ENCODE measurements at regions not wholly inside any gene's neighbourhood (a gene's known extent, or its start where the extent isn't known, plus 50 kb on each side); places are given as distances from the start of the nearest gene placed in this dataset.
"Not testable (repeated sequence)": the region's sequence is repeated elsewhere in the genome, so short reads cannot be mapped to it uniquely, and the experiment has no call there.

GRCh38 chr6:101181006-101181405, 212.5 kb upstream of the GRIK2 start:
- Histone ChIP-seq H3K4me1 (ENCODE audit: insufficient read depth, low read length) (no peaks in the 10 kb centered on the region), H3K9me3 (ENCODE audit: control insufficient read depth, low read depth, low read length) (no peaks in the 10 kb centered on the region), H3T11ph (ENCODE audit: low read length) (no peak overlapping the region), H2AFZ (ENCODE audit: low read length) (no peak overlapping the region), H3K27ac (ENCODE audit: insufficient read length, low read depth, low read length) (no peak overlapping the region), H3K14ac (ENCODE audit: insufficient read depth, low read length) (no peak overlapping the region), H4K8ac (replicated peaks; ENCODE audit: insufficient read length, low read depth, low read length) (no peak overlapping the region), H2AK5ac (ENCODE audit: insufficient read length, low read length) (no peak overlapping the region), H2BK15ac (ENCODE audit: low read depth, low read length) (no peak overlapping the region), H2BK12ac (ENCODE audit: insufficient read length, low read depth, low read length) (no peak overlapping the region), H2BK20ac (ENCODE audit: low read depth, low read length, poor library complexity, severe bottlenecking) (no peak overlapping the region), H3K23ac (ENCODE audit: insufficient read length, low read depth, low read length) (no peak overlapping the region), H3K18ac (ENCODE audit: insufficient read length, low read depth, low read length) (no peak overlapping the region), H3K9ac (ENCODE audit: extremely low read depth, insufficient read length, low read length) (no peak overlapping the region), H4K91ac (ENCODE audit: insufficient read length, low read depth, low read length) (no peak overlapping the region), H2BK5ac (ENCODE audit: insufficient read length, low read length) (no peak overlapping the region), H3K23me2 (ENCODE audit: insufficient read length, low read depth, low read length, poor library complexity, severe bottlenecking) (no peaks in the 10 kb centered on the region), H3K27me3 (ENCODE audit: insufficient read depth, low read length) (no peaks in the 10 kb centered on the region), H3K79me1 (ENCODE audit: insufficient read depth, low read depth, low read length, poor library complexity, severe bottlenecking) (no peaks in the 10 kb centered on the region), H4K20me1 (ENCODE audit: control insufficient read depth, insufficient read depth, insufficient read length) (no peaks in the 10 kb centered on the region), H4K5ac (ENCODE audit: insufficient read length, low read depth, low read length) (no peak overlapping the region), H3K79me2 (ENCODE audit: insufficient read depth, low read length) (no peaks in the 10 kb centered on the region), H2BK120ac (ENCODE audit: low read depth, low read length, poor library complexity, severe bottlenecking) (no peak overlapping the region), H3K56ac (ENCODE audit: insufficient read length, low read depth, low read length) (no peak overlapping the region), H3K4me2 (ENCODE audit: insufficient read depth, insufficient read length, low read length) (no peak overlapping the region), H3K4ac (ENCODE audit: low read depth, low read length) (no peak overlapping the region)
- no peaks in the 10 kb centered on the region for H3K27me3 Mint-ChIP-seq (ENCODE audit: low read depth)
- H3K36me3 Mint-ChIP-seq (ENCODE audit: insufficient read depth in 1 of 3, low read depth in 3 of 3), result no peaks in the 10 kb centered on the region
- no peak overlapping the region for H3K27ac Mint-ChIP-seq
- no CpG with 5 or more reads among the region's 6 CpGs for WGBS (ENCODE audit: extremely low coverage, insufficient read length, low lambda C conversion rate)
- H3K9me3 Mint-ChIP-seq, result no peaks in the 10 kb centered on the region
- H3K4me3 Mint-ChIP-seq, result no peak overlapping the region
- peaks cover 0 to 7% of the 10 kb centered on the region in 2 experiments; a peak in 2 of 4 replicates for H3K4me1 Mint-ChIP-seq
- no peak for TF ChIP-seq CTCF (conservative IDR thresholded peaks at IDR 0.05)
- DNase-seq, result no peak

- not testable (repeated sequence) for H3K4me3 Mint-ChIP-seq; H4K20me1 ChIP-seq (ENCODE audit: control insufficient read depth, insufficient read depth, insufficient read length); H2AK5ac ChIP-seq (ENCODE audit: insufficient read length, low read length); H3K18ac ChIP-seq (ENCODE audit: insufficient read length, low read depth, low read length); H2BK120ac ChIP-seq (ENCODE audit: low read depth, low read length, poor library complexity, severe bottlenecking); H3K27ac Mint-ChIP-seq; H3K27me3 Mint-ChIP-seq (ENCODE audit: low read depth); H3K79me2 ChIP-seq (ENCODE audit: insufficient read depth, low read length); H3K9ac ChIP-seq (ENCODE audit: extremely low read depth, insufficient read length, low read length); H3K56ac ChIP-seq (ENCODE audit: insufficient read length, low read depth, low read length); H3K4me2 ChIP-seq (ENCODE audit: insufficient read depth, insufficient read length, low read length); H4K91ac ChIP-seq (ENCODE audit: insufficient read length, low read depth, low read length); H3K27me3 ChIP-seq (ENCODE audit: insufficient read depth, low read length); H2BK20ac ChIP-seq (ENCODE audit: low read depth, low read length, poor library complexity, severe bottlenecking); H2BK5ac ChIP-seq (ENCODE audit: insufficient read length, low read length); H3K4ac ChIP-seq (ENCODE audit: low read depth, low read length); H3K27ac ChIP-seq (ENCODE audit: insufficient read length, low read depth, low read length); H3K23me2 ChIP-seq (ENCODE audit: insufficient read length, low read depth, low read length, poor library complexity, severe bottlenecking); H3T11ph ChIP-seq (ENCODE audit: low read length); H3K9me3 ChIP-seq (ENCODE audit: control insufficient read depth, low read depth, low read length); H3K4me1 ChIP-seq (ENCODE audit: insufficient read depth, low read length); H4K8ac ChIP-seq (replicated peaks; ENCODE audit: insufficient read length, low read depth, low read length); H3K14ac ChIP-seq (ENCODE audit: insufficient read depth, low read length); H3K23ac ChIP-seq (ENCODE audit: insufficient read length, low read depth, low read length); H2AFZ ChIP-seq (ENCODE audit: low read length); H3K79me1 ChIP-seq (ENCODE audit: insufficient read depth, low read depth, low read length, poor library complexity, severe bottlenecking); H2BK12ac ChIP-seq (ENCODE audit: insufficient read length, low read depth, low read length); H2BK15ac ChIP-seq (ENCODE audit: low read depth, low read length); H4K5ac ChIP-seq (ENCODE audit: insufficient read length, low read depth, low read length); H3K4me1 Mint-ChIP-seq
- WGBS (ENCODE audit: extremely low coverage, insufficient read length, low lambda C conversion rate), result no CpG with 5 or more reads among the region's 12 CpGs
- peaks cover 13 to 16% of the 10 kb centered on the region in 2 experiments for H3K9me3 Mint-ChIP-seq
- H3K36me3 Mint-ChIP-seq (ENCODE audit: insufficient read depth in 1 of 3, low read depth in 3 of 3), result peaks cover 3 to 11% (median 4%) of the 10 kb centered on the region in 3 experiments; a peak in 6 of 7 replicates
- DNase-seq, result peak; percentile 30
Observed at GRCh38 chr6:101188285-101188798, 205.2 kb upstream of the GRIK2 start.

Data from H9 (cell line).